DOHH2 (cell line): ENCODE measurements at regions not wholly inside any gene's neighbourhood (a gene's known extent, or its start where the extent isn't known, plus 50 kb on each side); places are given as distances from the start of the nearest gene placed in this dataset.

Source experiments
- EZH2phosphoT487 ChIP-seq: fragments of 200-600 bp; sonication (generic); IDR thresholded peaks from 2 replicates; pipeline ENCODE4 v1.6.1; 2017; ENCODE audit warnings: borderline replicate concordance, mild to moderate bottlenecking, antibody characterized with exemption, low read length, moderate library complexity, mixed read lengths
- TF ChIP-seq, protein P1 (sequence below): fragments of 200-600 bp; sonication (generic); IDR thresholded peaks from one replicate; pipeline ENCODE4 v1.5.1; 2014; ENCODE audit warnings: antibody characterized with exemption, mild to moderate bottlenecking, low read depth, low read length; ENCODE audit not compliant: poor library complexity, severe bottlenecking

GRCh38 chr9:88076286-88077070, 61.8 kb downstream of the SPATA31C2 start:
- TF ChIP-seq, protein P1, sequence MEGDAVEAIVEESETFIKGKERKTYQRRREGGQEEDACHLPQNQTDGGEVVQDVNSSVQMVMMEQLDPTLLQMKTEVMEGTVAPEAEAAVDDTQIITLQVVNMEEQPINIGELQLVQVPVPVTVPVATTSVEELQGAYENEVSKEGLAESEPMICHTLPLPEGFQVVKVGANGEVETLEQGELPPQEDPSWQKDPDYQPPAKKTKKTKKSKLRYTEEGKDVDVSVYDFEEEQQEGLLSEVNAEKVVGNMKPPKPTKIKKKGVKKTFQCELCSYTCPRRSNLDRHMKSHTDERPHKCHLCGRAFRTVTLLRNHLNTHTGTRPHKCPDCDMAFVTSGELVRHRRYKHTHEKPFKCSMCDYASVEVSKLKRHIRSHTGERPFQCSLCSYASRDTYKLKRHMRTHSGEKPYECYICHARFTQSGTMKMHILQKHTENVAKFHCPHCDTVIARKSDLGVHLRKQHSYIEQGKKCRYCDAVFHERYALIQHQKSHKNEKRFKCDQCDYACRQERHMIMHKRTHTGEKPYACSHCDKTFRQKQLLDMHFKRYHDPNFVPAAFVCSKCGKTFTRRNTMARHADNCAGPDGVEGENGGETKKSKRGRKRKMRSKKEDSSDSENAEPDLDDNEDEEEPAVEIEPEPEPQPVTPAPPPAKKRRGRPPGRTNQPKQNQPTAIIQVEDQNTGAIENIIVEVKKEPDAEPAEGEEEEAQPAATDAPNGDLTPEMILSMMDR: no peak
- no peak for TF ChIP-seq EZH2phosphoT487
